ENCODE measurements at regions not wholly inside any gene's neighbourhood (a gene's known extent, or its start where the extent isn't known, plus 50 kb on each side); places are given as distances from the start of the nearest gene placed in this dataset.

- DNase-seq (ENCODE audit: low spot score): no peak
These were observed 140.2 kb upstream of the ID2 start for GRCh38 chr2:8541636-8542035.

GRCh38 chr2:8542381-8543059 lies 139.3 kb upstream of the ID2 start:
- no peak for DNase-seq (ENCODE audit: low spot score)

GRCh38 chr2:8543060-8543382 lies 138.8 kb upstream of the ID2 start:
- DNase-seq (ENCODE audit: low spot score): no peak

- DNase-seq (ENCODE audit: low spot score): no peak
These were observed 138.3 kb upstream of the ID2 start for GRCh38 chr2:8543383-8544170.

GRCh38 chr2:8544171-8544785 lies 137.6 kb upstream of the ID2 start:
- no peak for DNase-seq (ENCODE audit: low spot score)

- no peak for DNase-seq (ENCODE audit: low spot score)
These were observed 136.8 kb upstream of the ID2 start for GRCh38 chr2:8544786-8545694.

GRCh38 chr2:8545695-8546611 lies 135.9 kb upstream of the ID2 start:
- no peak for DNase-seq (ENCODE audit: low spot score)

GRCh38 chr2:8546612-8547283 lies 135.1 kb upstream of the ID2 start:
- DNase-seq (ENCODE audit: low spot score): no peak

- no peak for DNase-seq (ENCODE audit: low spot score)
These were observed 134.4 kb upstream of the ID2 start for GRCh38 chr2:8547284-8548064.

GRCh38 chr2:8548065-8548618 lies 133.7 kb upstream of the ID2 start:
- DNase-seq (ENCODE audit: low spot score): no peak

- no peak for DNase-seq (ENCODE audit: low spot score)
These were observed 133.2 kb upstream of the ID2 start for GRCh38 chr2:8548619-8549150.

GRCh38 chr2:8549273-8549922 lies 132.5 kb upstream of the ID2 start:
- no peak for DNase-seq (ENCODE audit: low spot score)

GRCh38 chr2:8549942-8550341 lies 131.9 kb upstream of the ID2 start:
- no peak for DNase-seq (ENCODE audit: low spot score)

GRCh38 chr2:8550481-8550880 lies 131.4 kb upstream of the ID2 start:
- no peak for DNase-seq (ENCODE audit: low spot score)

GRCh38 chr2:8550937-8551621 lies 130.8 kb upstream of the ID2 start:
- DNase-seq (ENCODE audit: low spot score): no peak

GRCh38 chr2:8551622-8552074 lies 130.2 kb upstream of the ID2 start:
- no peak for DNase-seq (ENCODE audit: low spot score)

GRCh38 chr2:8552293-8552801 lies 129.5 kb upstream of the ID2 start:
- DNase-seq (ENCODE audit: low spot score): no peak

- no peak for DNase-seq (ENCODE audit: low spot score)
These were observed 128.2 kb upstream of the ID2 start for GRCh38 chr2:8553643-8554042.
